ENCODE measurements at regions not wholly inside any gene's neighbourhood (a gene's known extent, or its start where the extent isn't known, plus 50 kb on each side); places are given as distances from the start of the nearest gene placed in this dataset.

- TF ChIP-seq, protein P1, sequence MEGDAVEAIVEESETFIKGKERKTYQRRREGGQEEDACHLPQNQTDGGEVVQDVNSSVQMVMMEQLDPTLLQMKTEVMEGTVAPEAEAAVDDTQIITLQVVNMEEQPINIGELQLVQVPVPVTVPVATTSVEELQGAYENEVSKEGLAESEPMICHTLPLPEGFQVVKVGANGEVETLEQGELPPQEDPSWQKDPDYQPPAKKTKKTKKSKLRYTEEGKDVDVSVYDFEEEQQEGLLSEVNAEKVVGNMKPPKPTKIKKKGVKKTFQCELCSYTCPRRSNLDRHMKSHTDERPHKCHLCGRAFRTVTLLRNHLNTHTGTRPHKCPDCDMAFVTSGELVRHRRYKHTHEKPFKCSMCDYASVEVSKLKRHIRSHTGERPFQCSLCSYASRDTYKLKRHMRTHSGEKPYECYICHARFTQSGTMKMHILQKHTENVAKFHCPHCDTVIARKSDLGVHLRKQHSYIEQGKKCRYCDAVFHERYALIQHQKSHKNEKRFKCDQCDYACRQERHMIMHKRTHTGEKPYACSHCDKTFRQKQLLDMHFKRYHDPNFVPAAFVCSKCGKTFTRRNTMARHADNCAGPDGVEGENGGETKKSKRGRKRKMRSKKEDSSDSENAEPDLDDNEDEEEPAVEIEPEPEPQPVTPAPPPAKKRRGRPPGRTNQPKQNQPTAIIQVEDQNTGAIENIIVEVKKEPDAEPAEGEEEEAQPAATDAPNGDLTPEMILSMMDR (IDR thresholded peaks at IDR 0.05), result no peak
- TF ChIP-seq POLR2A (IDR thresholded peaks at IDR 0.05), result no peak
Measured at GRCh38 chr2:129458436-129458835, 521.0 kb upstream of the RAB6C start.

All from lower leg skin (tissue), 3 donors.